A549 (cell line): ENCODE measurements at regions not wholly inside any gene's neighbourhood (a gene's known extent, or its start where the extent isn't known, plus 50 kb on each side); places are given as distances from the start of the nearest gene placed in this dataset.

Experiments
- ATAC-seq, 2 experiments: fragments of 200-7000 bp in 1 of 2; fragments of >200 bp in 1 of 2; cut with Nextera tagmentation in 1 of 2; cut with Tn5 transposase in 1 of 2; 3 replicates each; pipeline versions ENCODE4 v1.8.0 to v1.9.1; 2018 to 2020; ENCODE audit warnings: mild to moderate bottlenecking in 1 of 2, moderate library complexity in 1 of 2
- CTCF ChIA-PET: fragments of 300-600 bp; sonication (Branson Sonifier 250); formaldehyde crosslinking; extraction: SDS; loops from one replicate; lab custom pipeline; 2021; ENCODE audit warnings: antibody characterized with exemption, inconsistent platforms; lab: Yijun Ruan, JAX
- POLR2A ChIA-PET: fragments of 350-600 bp; formaldehyde crosslinking; extraction: SDS; loops from one replicate; lab custom pipeline; 2021; ENCODE audit warnings: antibody characterized with exemption, inconsistent platforms; lab: Yijun Ruan, JAX
- DNase-seq, 2 experiments: peaks; one replicate each; pipeline versions ENCODE4 v3.0.0 to v3.0.0-alpha.2; 2011 to 2016; ENCODE audit warnings: low read depth in 1 of 2, low spot score in 1 of 2
- FAIRE-seq: peaks from 2 replicates; lab custom pipeline; 2011; peaks lifted over from hg19 to GRCh38; lab: Jason Lieb, UNC
- H3K27ac ChIP-seq, 2 experiments: fragments of >200 bp; sonication (Bioruptor Twin); formaldehyde crosslinking; 3 replicates each; pipeline ENCODE4 v1.5.1; 2016 to 2017
- H3K4me1 ChIP-seq: fragments of >200 bp; sonication (Bioruptor Twin); formaldehyde crosslinking; 3 replicates; pipeline ENCODE4 v1.6.1; 2016
- H3K4me2 ChIP-seq: fragments of >200 bp; sonication (Bioruptor Twin); formaldehyde crosslinking; 3 replicates; pipeline ENCODE4 v1.6.1; 2016
- H3K4me3 ChIP-seq: fragments of >200 bp; sonication (Bioruptor Twin); formaldehyde crosslinking; 3 replicates; pipeline ENCODE4 v1.5.1; 2016
- H3K9me3 ChIP-seq: fragments of >200 bp; sonication (Bioruptor Twin); formaldehyde crosslinking; 3 replicates; pipeline ENCODE4 v1.6.1; 2016
- ATOH8 ChIP-seq: fragments of 250-450 bp; sonication (Bioruptor Pico); IDR thresholded peaks from 2 replicates; pipeline ENCODE4 v1.5.0; 2020; ENCODE audit warnings: low read depth, mild to moderate bottlenecking, moderate library complexity
- CEBPB ChIP-seq, 2 experiments: fragments of >200 bp in 1 of 2; sonication (Bioruptor Twin) in 1 of 2; formaldehyde crosslinking in 1 of 2; IDR thresholded peaks; 2 replicates each; pipeline ENCODE4 v1.6.1; 2012 to 2016
- CHD2 ChIP-seq: fragments of 150-350 bp; IDR thresholded peaks from 2 replicates; pipeline ENCODE4 v1.6.1; 2014; ENCODE audit warnings: low read length; ENCODE audit not compliant: partially characterized antibody
- ELK1 ChIP-seq: fragments of 150-350 bp; IDR thresholded peaks from 2 replicates; pipeline ENCODE4 v1.6.1; 2014; ENCODE audit warnings: low read depth, mild to moderate bottlenecking, low read length
- EP300 ChIP-seq, 2 experiments: fragments of >200 bp; sonication (Bioruptor Twin); formaldehyde crosslinking; IDR thresholded peaks; 2 replicates in 1 of 2; 3 replicates in 1 of 2; pipeline ENCODE4 v1.6.1; 2016 to 2017
- FOSB ChIP-seq: fragments of 250-450 bp; sonication (Bioruptor Pico); IDR thresholded peaks from 2 replicates; pipeline ENCODE4 v1.5.0; 2020; ENCODE audit warnings: mild to moderate bottlenecking, moderate library complexity
- GATA3 ChIP-seq: IDR thresholded peaks from 2 replicates; pipeline ENCODE4 v1.6.1; 2012; ENCODE audit warnings: borderline replicate concordance
- HEYL ChIP-seq: fragments of 250-450 bp; sonication (Bioruptor Pico); IDR thresholded peaks from 2 replicates; pipeline ENCODE4 v1.8.0; 2021; ENCODE audit warnings: mild to moderate bottlenecking, moderate library complexity
- HOXB5 ChIP-seq: fragments of 250-450 bp; sonication (Bioruptor Pico); IDR thresholded peaks from 2 replicates; pipeline ENCODE4 v1.5.0; 2020; ENCODE audit warnings: mild to moderate bottlenecking, moderate library complexity
- JUN ChIP-seq, 2 experiments: fragments of >200 bp; sonication (Bioruptor Twin); formaldehyde crosslinking; IDR thresholded peaks; 2 replicates in 1 of 2; 3 replicates in 1 of 2; pipeline ENCODE4 v1.6.1; 2016 to 2017
- KDM1A ChIP-seq: fragments of 200-600 bp; sonication (generic); IDR thresholded peaks from 2 replicates; pipeline ENCODE4 v1.6.1; 2016; ENCODE audit warnings: low read depth, mild to moderate bottlenecking
- KDM5A ChIP-seq: fragments of 200-600 bp; sonication (generic); IDR thresholded peaks from 2 replicates; pipeline ENCODE4 v1.6.1; 2016; ENCODE audit warnings: antibody characterized with exemption, mild to moderate bottlenecking
- MYC ChIP-seq: IDR thresholded peaks from 2 replicates; pipeline ENCODE4 v1.6.1; 2012; ENCODE audit warnings: mild to moderate bottlenecking, inconsistent platforms, low read length, improper control_type of control experiment, borderline replicate concordance
- NFE2L2 ChIP-seq: fragments of 150-350 bp; conservative IDR thresholded peaks from 2 replicates; pipeline ENCODE4 v1.6.1; 2014; ENCODE audit warnings: low read length
- NR3C1 ChIP-seq: fragments of >200 bp; sonication (Bioruptor Twin); formaldehyde crosslinking; IDR thresholded peaks from 3 replicates; pipeline ENCODE4 v1.6.1; 2017
- REST ChIP-seq: fragments of 200-600 bp; sonication (generic); IDR thresholded peaks from 2 replicates; pipeline ENCODE4 v1.6.1; 2016; ENCODE audit warnings: antibody characterized with exemption, mild to moderate bottlenecking, moderate library complexity
- WGBS: methylation state at CpG from one replicate; pipeline ENCODE4 v1.1.6; 2017; ENCODE audit errors: missing lambda C conversion rate; 5-methylcytosine and 5-hydroxymethylcytosine counted together
- TF ChIP-seq, protein P1 (sequence below): fragments of 250-450 bp; sonication (Bioruptor Pico); IDR thresholded peaks from 2 replicates; pipeline ENCODE4 v1.5.0; 2021; ENCODE audit warnings: mild to moderate bottlenecking, moderate library complexity, borderline replicate concordance

DNA sequence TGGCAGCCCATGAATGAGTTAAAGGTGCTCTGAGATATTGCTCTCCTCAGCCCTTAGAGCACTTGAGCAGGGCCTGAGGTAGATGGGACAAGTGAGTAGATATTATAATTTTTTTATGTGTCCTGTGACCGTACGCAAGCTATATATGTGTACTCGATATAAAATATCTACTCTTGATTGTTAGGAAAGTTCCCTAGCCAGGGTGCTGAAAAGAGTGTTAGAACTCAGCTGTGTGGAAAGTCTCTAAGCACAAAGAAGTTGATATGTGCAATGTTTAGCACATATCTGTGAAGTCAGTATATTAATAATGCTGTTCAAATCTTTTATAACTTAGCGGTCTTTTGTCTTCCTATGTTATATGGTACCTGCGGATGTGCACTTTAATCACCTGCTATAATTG lies 114.6 kb upstream of the PLD5 start:
- POLR2A ChIA-PET, result no interaction called here
- FAIRE-seq, result no peak
- CTCF ChIA-PET, result no interaction called here
- H3K9me3 ChIP-seq, result no peaks in the 10 kb centered on the region
- no peak for DNase-seq
- WGBS, result 78% methylated on average over 5 of the region's 5 CpGs
- ATAC-seq, result no peak
- H3K4me3 ChIP-seq, result no peak overlapping the region
- no peak overlapping the region for H3K4me2 ChIP-seq
- no peaks in the 10 kb centered on the region for H3K4me1 ChIP-seq
- TF ChIP-seq NFE2L2, result no peak
- peak; percentile 48 for TF ChIP-seq REST
- no peak overlapping the region for H3K27ac ChIP-seq

DNA sequence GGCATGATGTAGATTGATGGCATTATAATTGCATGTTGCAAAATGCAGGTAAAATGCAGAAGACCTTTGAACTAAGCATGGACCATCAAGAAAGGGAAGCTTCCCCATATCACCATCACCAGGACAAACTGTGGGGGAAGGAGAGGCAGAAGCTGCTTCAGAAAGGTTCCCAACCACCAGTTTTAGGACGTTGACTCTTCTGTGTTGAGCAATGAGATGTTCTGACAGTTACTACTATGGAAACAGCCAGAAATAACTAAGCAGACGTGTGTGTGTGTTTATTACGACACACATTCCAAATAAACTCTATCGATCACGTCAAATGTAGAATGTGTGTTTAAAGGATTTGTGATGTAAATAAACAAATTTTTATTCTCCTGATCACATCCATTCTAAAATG lies 110.2 kb upstream of the PLD5 start:
- no peak overlapping the region for H3K4me3 ChIP-seq
- ATAC-seq, result no peak
- DNase-seq, result no peak
- H3K9me3 ChIP-seq, result no peaks in the 10 kb centered on the region
- 52% methylated on average over 5 of the region's 5 CpGs for WGBS
- CTCF ChIA-PET, result interaction anchor here (0.5 kb wide), 1 partner anchor 155 kb away, joined by 3 read pairs; no protein-coding TSS in a partner anchor
- no peak for FAIRE-seq
- H3K27ac ChIP-seq, result no peak overlapping the region
- no peak for TF ChIP-seq FOSB (CRISPR knock-in tag)
- no peak overlapping the region for H3K4me2 ChIP-seq
- POLR2A ChIA-PET, result no interaction called here
- no peaks in the 10 kb centered on the region for H3K4me1 ChIP-seq

GRCh38 chr1:242629396-242629795 lies 104.9 kb upstream of the PLD5 start:
- Histone ChIP-seq H3K4me1 (0 out of 3 replicates have a peak, but pooled peaks cover 5% of the 10 kb centered on the region), H3K4me2 (peak overlapping the region; percentile 27; the same call in 1 of the 3 replicates), H3K9me3 (no peaks in the 10 kb centered on the region), H3K27ac (no peak overlapping the region), H3K4me3 (no peak overlapping the region)
- TF ChIP-seq CHD2 (no peak), MYC (no peak), ATOH8 (CRISPR knock-in tag) (no peak), KDM1A (no peak), JUN (IDR thresholded peaks at IDR 0.05) (no peak), GATA3 (no peak)
- TF ChIP-seq, protein P1, sequence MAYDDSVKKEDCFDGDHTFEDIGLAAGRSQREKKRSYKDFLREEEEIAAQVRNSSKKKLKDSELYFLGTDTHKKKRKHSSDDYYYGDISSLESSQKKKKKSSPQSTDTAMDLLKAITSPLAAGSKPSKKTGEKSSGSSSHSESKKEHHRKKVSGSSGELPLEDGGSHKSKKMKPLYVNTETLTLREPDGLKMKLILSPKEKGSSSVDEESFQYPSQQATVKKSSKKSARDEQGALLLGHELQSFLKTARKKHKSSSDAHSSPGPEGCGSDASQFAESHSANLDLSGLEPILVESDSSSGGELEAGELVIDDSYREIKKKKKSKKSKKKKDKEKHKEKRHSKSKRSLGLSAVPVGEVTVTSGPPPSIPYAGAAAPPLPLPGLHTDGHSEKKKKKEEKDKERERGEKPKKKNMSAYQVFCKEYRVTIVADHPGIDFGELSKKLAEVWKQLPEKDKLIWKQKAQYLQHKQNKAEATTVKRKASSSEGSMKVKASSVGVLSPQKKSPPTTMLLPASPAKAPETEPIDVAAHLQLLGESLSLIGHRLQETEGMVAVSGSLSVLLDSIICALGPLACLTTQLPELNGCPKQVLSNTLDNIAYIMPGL (CRISPR knock-in tag), result no peak
- FAIRE-seq (no peak), DNase-seq (peak in 1 of 2 experiments; percentile 10), ATAC-seq (0 out of 6 replicates have a peak, but pooled peaks of 1 of the 2 experiments have one; percentile 30)
- 4% methylated on average over 3 of the region's 3 CpGs for WGBS
- POLR2A ChIA-PET, result no interaction called here
- CTCF ChIA-PET, result no interaction called here

DNA sequence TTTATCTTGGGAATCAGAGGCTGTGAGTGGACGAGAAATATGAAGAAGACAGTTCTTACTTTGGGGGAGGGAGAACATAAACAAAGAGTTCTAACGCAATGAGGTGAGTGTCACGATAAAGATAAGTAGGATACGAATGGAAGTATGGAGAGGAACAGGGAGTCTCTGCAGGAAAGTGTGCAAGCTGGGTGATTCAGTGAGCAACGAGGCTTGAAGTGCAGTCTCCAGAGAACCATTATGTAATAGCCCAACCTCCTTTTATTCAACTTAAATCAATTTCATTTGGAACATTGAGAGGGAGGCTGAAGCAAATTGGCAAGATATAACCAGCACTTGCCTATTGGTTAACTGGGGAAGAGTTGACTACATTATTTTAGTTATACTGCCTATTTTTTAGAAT lies 99.3 kb upstream of the PLD5 start:
- ChIA-PET CTCF (no interaction called here), POLR2A (no interaction called here)
- no peak for ATAC-seq
- no peaks in the 10 kb centered on the region for H3K4me1 ChIP-seq
- no peaks in the 10 kb centered on the region for H3K9me3 ChIP-seq
- FAIRE-seq, result no peak
- no peak for DNase-seq
- H3K27ac ChIP-seq, result no peak overlapping the region
- H3K4me3 ChIP-seq, result no peak overlapping the region
- WGBS, result 38% methylated on average over 5 of the region's 5 CpGs
- TF ChIP-seq JUN (IDR thresholded peaks at IDR 0.05), result no peak
- no peak for TF ChIP-seq HOXB5 (CRISPR knock-in tag)
- no peak for TF ChIP-seq HEYL (CRISPR knock-in tag)
- no peak for TF ChIP-seq ELK1
- TF ChIP-seq KDM5A, result no peak
- TF ChIP-seq NR3C1, result no peak
- no peak for TF ChIP-seq CEBPB (IDR thresholded peaks at IDR 0.05)
- no peak for TF ChIP-seq EP300 (IDR thresholded peaks at IDR 0.05)
- no peak for TF ChIP-seq ATOH8 (CRISPR knock-in tag)
- H3K4me2 ChIP-seq, result no peak overlapping the region
